ENCODE measurements at regions not wholly inside any gene's neighbourhood (a gene's known extent, or its start where the extent isn't known, plus 50 kb on each side); places are given as distances from the start of the nearest gene placed in this dataset.

DNA sequence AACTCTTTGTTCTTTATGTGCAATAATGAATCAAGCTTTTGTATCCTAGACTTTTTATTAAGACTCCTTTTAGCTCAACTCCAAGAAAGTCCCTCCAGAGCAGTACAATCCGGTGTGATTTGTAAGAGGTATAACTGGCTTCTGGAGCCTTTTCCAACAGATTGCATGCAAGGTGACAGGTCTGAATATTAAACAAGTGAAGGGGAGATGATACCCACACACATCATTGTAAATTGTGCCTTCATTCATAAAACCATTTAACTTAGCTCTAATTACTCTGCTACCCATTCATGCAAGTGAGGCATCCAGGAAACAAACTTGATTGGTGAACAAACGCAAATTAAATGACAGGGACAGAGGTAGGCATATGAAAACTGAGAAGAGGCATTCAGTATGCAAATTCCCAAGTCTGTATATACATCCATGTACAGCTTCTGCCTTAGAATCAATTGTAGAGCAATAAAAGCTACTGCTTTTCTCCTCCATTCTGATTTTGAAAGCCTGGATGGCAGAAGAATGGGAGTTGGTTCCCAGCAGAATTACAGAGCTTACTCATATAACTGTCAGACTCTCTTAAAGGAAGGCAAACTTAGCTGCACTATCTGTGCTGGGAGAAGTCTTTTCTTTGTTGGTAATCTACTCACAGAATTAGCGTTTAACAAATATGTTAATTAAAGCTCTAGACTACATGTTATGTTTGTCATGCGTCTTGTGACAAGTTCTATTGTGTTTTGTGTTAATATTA is 261.0 kb upstream of the CDH6 start:
- DNase-seq: no peak

- no peak for DNase-seq
Measured at GRCh38 chr5:30930736-30931135, 262.8 kb upstream of the CDH6 start.

GRCh38 chr5:30928956-30929355 is 264.5 kb upstream of the CDH6 start:
- no peak for DNase-seq

- DNase-seq: no peak
Measured at GRCh38 chr5:30926218-30926617, 267.3 kb upstream of the CDH6 start.

- no peak for DNase-seq
Measured at GRCh38 chr5:30921388-30921787, 272.1 kb upstream of the CDH6 start.

DNA sequence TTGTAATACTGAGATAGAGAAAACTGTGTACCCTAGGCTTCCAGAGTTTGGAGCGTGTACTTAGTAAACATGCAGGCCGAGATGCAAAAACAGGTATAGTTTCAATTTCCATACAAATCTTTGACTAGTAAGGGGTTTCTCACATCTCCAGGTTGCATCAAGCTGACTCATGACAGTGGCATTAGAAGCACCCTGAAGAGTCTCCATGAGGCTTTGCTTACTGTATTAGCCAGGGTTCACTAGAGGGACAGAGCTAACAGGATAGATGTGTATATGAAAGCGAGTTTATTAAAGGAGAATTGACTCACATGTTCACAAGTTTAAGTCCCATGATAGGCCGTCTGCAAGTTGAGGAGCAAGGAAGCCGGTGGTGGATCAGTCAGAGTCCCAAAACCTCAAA is 275.3 kb upstream of the CDH6 start:
- DNase-seq: no peak

DNA sequence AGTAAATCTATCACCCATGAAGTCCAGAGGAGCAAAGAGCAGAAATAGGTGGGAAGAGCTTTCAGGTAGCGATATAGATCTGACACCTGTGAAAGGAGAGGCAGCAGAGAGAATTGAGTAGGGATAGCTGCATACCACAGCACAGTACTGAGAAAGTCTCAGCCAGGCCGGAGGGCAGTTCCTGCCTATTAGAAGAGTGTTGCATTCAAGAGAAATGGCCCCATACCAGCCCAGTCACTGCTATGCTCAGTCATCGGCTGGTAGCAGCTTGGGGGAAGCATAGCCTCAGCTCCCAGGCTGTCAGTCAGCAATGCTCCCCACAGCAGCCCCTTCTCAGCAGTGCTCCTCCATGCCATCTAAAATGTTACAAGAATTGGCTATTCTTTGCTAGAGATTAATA is 285.1 kb upstream of the CDH6 start:
- no peak for DNase-seq

- no peak for DNase-seq
Measured at GRCh38 chr5:30900367-30900766, 293.1 kb upstream of the CDH6 start.

GRCh38 chr5:30894811-30895210 is 298.7 kb upstream of the CDH6 start:
- DNase-seq: no peak

GRCh38 chr5:30891660-30892059 is 301.8 kb upstream of the CDH6 start:
- no peak for DNase-seq

GRCh38 chr5:30890377-30890776 is 303.1 kb upstream of the CDH6 start:
- no peak for DNase-seq

DNA sequence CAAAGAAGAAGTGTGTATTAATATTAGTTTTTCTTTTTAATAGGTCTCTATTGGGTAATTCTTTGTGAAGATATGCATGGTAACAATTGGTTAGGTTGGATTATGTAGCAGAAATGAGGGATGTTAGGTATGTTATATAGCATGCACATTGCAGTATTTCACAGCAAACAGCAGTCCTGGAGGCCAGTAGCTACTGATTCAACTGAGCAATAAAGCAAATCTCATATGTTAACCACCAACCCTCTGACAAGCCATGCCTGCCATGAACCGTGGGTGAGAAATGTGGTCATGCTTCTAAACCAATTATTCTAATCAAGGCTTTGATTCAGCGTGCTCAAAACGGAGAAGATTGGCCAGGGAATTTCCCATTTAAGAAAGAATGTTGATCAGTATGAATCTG is 313.0 kb upstream of the CDH6 start:
- DNase-seq: no peak

- no peak for DNase-seq
Measured at GRCh38 chr5:30879887-30880286, 313.6 kb upstream of the CDH6 start.

DNA sequence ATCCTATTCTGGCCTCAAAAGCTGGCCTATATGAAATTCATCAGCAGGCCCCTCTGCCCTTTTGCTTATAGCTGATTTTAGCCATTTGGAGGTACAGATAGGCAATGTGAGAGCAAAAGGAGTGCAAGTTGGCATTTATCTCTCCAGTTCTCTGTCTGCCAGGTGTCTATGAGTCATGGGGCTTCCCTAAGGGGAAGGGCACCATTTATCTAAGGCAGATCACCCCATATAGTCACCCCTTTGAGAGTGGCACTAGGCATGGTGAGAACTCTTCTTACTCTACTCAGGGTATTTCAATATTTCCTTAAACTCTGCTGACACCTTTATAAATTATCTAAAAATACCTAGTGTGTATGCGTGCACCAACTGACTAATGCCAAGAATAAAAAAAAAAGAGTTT is 314.7 kb upstream of the CDH6 start:
- DNase-seq: no peak

DNA sequence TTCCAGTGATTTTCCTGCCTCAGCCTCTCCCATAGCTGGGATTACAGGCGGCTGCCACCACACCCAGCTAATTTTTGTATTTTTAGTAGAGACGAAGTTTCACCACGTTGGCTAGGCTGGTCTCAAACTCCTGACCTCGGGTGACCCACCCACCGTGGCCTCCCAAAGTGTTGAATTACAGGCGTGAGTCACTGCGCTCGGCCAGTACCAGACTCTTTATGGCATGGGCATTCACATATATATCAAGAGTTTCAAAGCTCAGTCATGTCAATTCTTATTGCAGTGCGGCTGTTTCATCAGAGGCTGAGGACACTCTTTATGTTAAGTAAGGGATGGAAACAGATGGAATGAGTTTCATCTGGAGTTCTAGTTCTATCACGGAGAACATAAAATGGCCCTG is 315.2 kb upstream of the CDH6 start:
- no peak for DNase-seq

- DNase-seq: peak; percentile 25
Measured at GRCh38 chr5:30874241-30875034, 319.0 kb upstream of the CDH6 start.

DNA sequence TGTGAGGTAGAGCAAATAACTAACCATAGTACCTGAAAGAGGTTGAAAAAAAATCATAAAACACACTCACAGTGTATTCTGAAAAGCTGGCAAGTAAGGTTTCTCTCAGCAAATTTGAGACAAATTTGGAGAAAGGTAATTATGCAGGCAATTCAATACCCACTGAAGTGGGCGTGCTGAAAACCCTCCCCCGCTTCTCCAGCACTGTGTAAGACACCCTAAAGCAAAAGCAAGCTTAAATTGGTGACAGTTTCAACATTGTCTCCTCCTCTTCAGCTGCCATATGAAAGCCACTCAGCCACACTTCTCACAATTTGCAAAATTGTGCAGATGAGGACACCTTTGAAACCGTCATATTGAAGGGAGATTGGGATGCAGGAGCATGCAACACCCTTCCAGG is 322.3 kb upstream of the CDH6 start:
- DNase-seq: no peak

GRCh38 chr5:30867711-30868110 is 325.8 kb upstream of the CDH6 start:
- DNase-seq: no peak

DNA sequence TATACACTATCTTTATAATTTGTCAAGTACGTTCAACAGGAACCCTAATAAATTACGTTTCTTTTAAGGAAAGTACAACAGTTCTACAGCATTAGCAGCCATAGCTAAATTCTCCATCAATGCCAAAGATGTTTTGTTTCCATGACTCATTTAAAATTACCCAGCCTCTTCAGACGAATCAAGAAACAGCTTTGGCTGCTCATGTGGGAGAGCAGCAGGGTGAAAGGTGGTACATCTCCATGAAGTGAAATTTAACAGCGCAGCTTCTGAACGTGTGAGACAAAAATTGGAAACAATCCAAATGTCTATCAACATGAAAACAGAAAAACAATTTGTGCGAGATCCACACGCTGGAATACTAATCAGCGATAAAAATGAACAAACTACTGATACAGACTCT is 327.3 kb upstream of the CDH6 start:
- DNase-seq: no peak

- DNase-seq: no peak
Measured at GRCh38 chr5:30856242-30856641, 337.2 kb upstream of the CDH6 start.

- DNase-seq: no peak
Measured at GRCh38 chr5:30853158-30853557, 340.3 kb upstream of the CDH6 start.

DNA sequence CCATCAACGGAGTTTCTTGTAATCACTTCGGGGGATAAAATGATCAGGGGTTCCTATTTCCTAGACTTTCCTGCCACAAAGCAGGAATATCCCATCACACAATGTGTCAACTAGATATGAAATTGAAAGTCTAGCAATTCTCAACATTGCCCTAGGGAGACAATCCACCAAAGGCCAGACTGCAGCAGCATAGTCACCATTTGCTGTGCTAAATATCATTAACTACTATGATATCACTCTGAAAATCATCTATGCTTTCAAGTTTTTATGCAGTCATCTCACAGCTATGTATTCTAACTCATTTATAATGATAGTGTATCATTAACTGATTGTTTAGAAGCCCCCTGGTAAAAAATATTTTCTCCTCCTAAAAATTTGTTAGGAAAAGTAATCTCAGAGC is 342.6 kb upstream of the CDH6 start:
- no peak for DNase-seq

DNA sequence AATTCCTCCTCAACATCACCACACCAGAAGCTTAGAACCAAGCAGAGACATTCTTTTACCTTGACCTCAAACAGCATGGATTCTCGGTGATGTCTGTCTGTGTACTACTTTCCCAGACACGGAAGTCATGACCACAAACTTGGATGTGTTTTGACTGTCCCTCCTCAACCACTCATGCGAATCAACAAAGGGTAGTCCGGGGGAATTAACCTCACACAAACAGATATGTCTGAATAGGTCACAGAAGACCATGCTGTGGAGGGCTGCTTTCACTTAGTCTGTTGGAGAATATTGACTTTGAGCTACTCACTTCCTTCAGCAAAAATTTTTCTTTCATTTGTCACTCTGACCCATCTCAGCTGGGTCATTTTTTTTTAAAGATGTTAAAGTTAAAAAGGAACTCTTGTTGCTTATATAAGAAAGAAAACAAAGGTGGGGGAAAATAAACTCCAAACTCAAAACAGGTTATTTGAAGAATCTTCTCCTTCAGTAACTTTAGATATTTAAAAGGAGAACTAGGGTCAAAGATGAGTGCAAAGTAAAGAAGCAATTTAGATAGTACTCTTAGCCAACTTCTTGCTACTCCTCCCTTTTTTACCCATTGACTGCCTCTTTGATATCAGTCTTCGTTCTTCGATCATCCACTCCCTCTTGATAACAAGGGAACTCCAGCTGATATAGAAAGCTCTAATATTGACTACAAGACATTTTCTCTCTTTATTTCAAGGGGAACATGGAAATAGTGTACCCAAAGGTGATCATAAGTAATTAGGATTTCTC is 343.4 kb upstream of the CDH6 start:
- no peak for DNase-seq

DNA sequence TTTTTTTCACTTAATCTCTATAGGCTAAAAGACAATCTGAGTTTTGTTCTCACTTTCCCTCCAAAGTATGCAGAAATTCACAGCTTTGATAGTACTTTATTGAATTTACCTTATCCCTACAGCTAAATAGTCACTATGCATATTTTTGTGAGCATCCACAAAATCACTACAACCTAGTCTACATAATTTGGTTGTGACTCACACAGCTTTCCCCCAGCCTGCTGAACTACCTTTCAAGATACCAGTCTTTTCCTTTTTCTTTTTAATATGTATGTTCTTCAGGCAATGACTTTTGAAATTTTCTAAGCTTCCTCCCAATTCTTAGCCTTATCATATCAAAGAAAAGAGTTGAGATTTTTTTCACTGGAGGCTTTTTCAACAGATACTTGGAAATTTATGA is 347.3 kb upstream of the CDH6 start:
- no peak for DNase-seq
